Neuronal stem cell (in vitro differentiated cells): ENCODE measurements at regions not wholly inside any gene's neighbourhood (a gene's known extent, or its start where the extent isn't known, plus 50 kb on each side); places are given as distances from the start of the nearest gene placed in this dataset.

Source experiments
- DNase-seq: peaks from one replicate; pipeline ENCODE4 v3.0.0-alpha.2; 2013; ENCODE audit warnings: low spot score
- H2AFZ ChIP-seq: one replicate; pipeline ENCODE4 v1.6.1; 2013; ENCODE audit warnings: mild to moderate bottlenecking, low read length, inconsistent platforms
- H2AK5ac ChIP-seq: 2 replicates; pipeline ENCODE4 v1.6.1; 2013; ENCODE audit warnings: low read depth, mild to moderate bottlenecking, inconsistent platforms, low read length, moderate library complexity, mixed read lengths
- H2BK120ac ChIP-seq: 2 replicates; pipeline ENCODE4 v1.6.1; 2013; ENCODE audit warnings: low read depth, mild to moderate bottlenecking, inconsistent platforms, low read length, moderate library complexity, mixed read lengths
- H2BK12ac ChIP-seq: one replicate; pipeline ENCODE4 v1.6.1; 2013; ENCODE audit warnings: low read length, inconsistent platforms
- H2BK15ac ChIP-seq: 2 replicates; pipeline ENCODE4 v1.6.1; 2013; ENCODE audit warnings: mild to moderate bottlenecking, low read length, inconsistent platforms, mixed read lengths
- H2BK5ac ChIP-seq: one replicate; pipeline ENCODE4 v1.6.1; 2013; ENCODE audit warnings: inconsistent platforms, mild to moderate bottlenecking, low read length, moderate library complexity
- H3K14ac ChIP-seq: one replicate; pipeline ENCODE4 v1.6.1; 2013; ENCODE audit warnings: low read length, inconsistent platforms
- H3K18ac ChIP-seq: 2 replicates; pipeline ENCODE4 v1.6.1; 2013; ENCODE audit warnings: low read length, inconsistent platforms
- H3K23ac ChIP-seq: 2 replicates; pipeline ENCODE4 v1.6.1; 2013; ENCODE audit warnings: low read depth, mild to moderate bottlenecking, mixed read lengths, low read length, inconsistent platforms; ENCODE audit not compliant: poor library complexity
- H3K27ac ChIP-seq: replicated peaks from 3 replicates; pipeline ENCODE4 v1.5.1; 2013; ENCODE audit warnings: low read length, inconsistent platforms
- H3K27me3 ChIP-seq, 3 experiments: 2 replicates each; pipeline ENCODE4 v1.6.1; 2013; ENCODE audit warnings: low read length in 3 of 3, mild to moderate bottlenecking in 2 of 3, inconsistent platforms in 1 of 3, low read depth in 1 of 3, mixed read lengths in 1 of 3, moderate library complexity in 1 of 3; ENCODE audit not compliant: control insufficient read depth in 3 of 3, insufficient read depth in 3 of 3
- H3K36me3 ChIP-seq, 2 donors: replicated peaks in 1 of 2; 2 replicates each; pipeline ENCODE4 v1.6.1; 2013; ENCODE audit warnings: low read length in 2 of 2; ENCODE audit not compliant: control insufficient read depth in 2 of 2, insufficient read depth in 2 of 2
- H3K4ac ChIP-seq: 2 replicates; pipeline ENCODE4 v1.6.1; 2013; ENCODE audit warnings: inconsistent platforms, mild to moderate bottlenecking, low read length, moderate library complexity
- H3K4me1 ChIP-seq, 2 donors: 1 replicate in 1 of 2; 2 replicates in 1 of 2; pipeline ENCODE4 v1.6.1; 2013; ENCODE audit warnings: low read length in 2 of 2, low read depth in 1 of 2; ENCODE audit not compliant: control insufficient read depth in 2 of 2, insufficient read depth in 1 of 2
- H3K4me2 ChIP-seq: one replicate; pipeline ENCODE4 v1.6.1; 2013; ENCODE audit warnings: mild to moderate bottlenecking, low read length, inconsistent platforms; ENCODE audit not compliant: insufficient read depth, poor library complexity, severe bottlenecking
- H3K4me3 ChIP-seq, 2 donors: 2 replicates each; pipeline ENCODE4 v1.5.1; 2013; ENCODE audit warnings: low read length in 2 of 2, mild to moderate bottlenecking in 2 of 2, inconsistent platforms in 1 of 2, moderate library complexity in 1 of 2
- H3K79me1 ChIP-seq: one replicate; pipeline ENCODE4 v1.6.1; 2013; ENCODE audit warnings: low read depth, mild to moderate bottlenecking, inconsistent platforms, low read length, moderate library complexity
- H3K9ac ChIP-seq: one replicate; pipeline ENCODE4 v1.6.1; 2013; ENCODE audit warnings: mild to moderate bottlenecking, low read depth, low read length, inconsistent platforms; ENCODE audit not compliant: poor library complexity
- H3K9me3 ChIP-seq, 2 donors: replicated peaks in 1 of 2; 2 replicates each; pipeline versions ENCODE3 to v1.6.1; 2013; ENCODE audit warnings: low read length in 2 of 2, mild to moderate bottlenecking in 2 of 2, inconsistent platforms in 1 of 2, low read depth in 1 of 2, mixed read lengths in 1 of 2, moderate library complexity in 1 of 2; ENCODE audit not compliant: control insufficient read depth in 2 of 2, insufficient read depth in 1 of 2
- H4K8ac ChIP-seq: one replicate; pipeline ENCODE4 v1.6.1; 2013; ENCODE audit warnings: low read depth, mild to moderate bottlenecking, inconsistent platforms, low read length, moderate library complexity
- H4K91ac ChIP-seq: one replicate; pipeline ENCODE4 v1.6.1; 2013; ENCODE audit warnings: low read length, low read depth, mild to moderate bottlenecking, inconsistent platforms; ENCODE audit not compliant: poor library complexity
- WGBS, 2 donors: extraction: QIAGEN DNeasy Blood & Tissue Kit; methylation state at CpG; one replicate each; pipeline ENCODE4 v1.1.7; 2013; ENCODE audit warnings: missing lambda C conversion rate in 2 of 2, mixed read lengths in 1 of 2; ENCODE audit not compliant: insufficient read length in 2 of 2, insufficient replicate concordance in 1 of 2; ENCODE audit errors: extremely low coverage in 2 of 2; 5-methylcytosine and 5-hydroxymethylcytosine counted together

DNA sequence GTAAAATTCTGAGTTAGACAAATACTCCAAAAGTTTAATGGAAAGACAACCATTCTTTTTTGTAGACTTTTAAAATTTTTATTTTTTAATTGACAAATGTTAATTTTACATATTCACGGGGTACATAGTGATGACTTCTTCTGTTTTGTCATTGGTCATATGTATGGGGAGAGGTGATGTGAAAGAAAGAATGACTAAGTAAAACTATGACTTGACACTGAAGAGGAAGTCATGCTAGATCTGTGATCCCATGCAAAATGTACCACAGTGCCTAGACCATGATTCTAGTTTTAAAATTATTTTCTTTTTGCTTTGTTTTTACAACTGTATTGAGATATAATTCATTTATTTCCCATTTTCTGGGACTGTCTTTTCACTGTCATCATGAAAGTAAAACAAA, 281.6 kb downstream of the MBNL1 start:
- no peaks in the 10 kb centered on the region for H3K9me3 ChIP-seq
- no peak overlapping the region for H3K9ac ChIP-seq
- H3K4ac ChIP-seq, result no peak overlapping the region
- no peak for DNase-seq
- H2BK15ac ChIP-seq, result no peak overlapping the region
- H3K14ac ChIP-seq, result no peak overlapping the region
- no peak overlapping the region for H3K27ac ChIP-seq
- no peak overlapping the region for H2BK5ac ChIP-seq
- no peak overlapping the region for H3K4me3 ChIP-seq
- WGBS, 2 donors, result no CpG with 5 or more reads among the region's 1 CpG
- no peak overlapping the region for H2AFZ ChIP-seq
- no peaks in the 10 kb centered on the region for H3K27me3 ChIP-seq
- H4K91ac ChIP-seq, result no peak overlapping the region
- no peak overlapping the region for H4K8ac ChIP-seq
- H3K18ac ChIP-seq, result no peak overlapping the region
- H3K79me1 ChIP-seq, result no peaks in the 10 kb centered on the region
- H3K36me3 ChIP-seq, result no peaks in the 10 kb centered on the region
- H2AK5ac ChIP-seq, result no peak overlapping the region
- no peak overlapping the region for H3K23ac ChIP-seq
- no peak overlapping the region for H2BK120ac ChIP-seq
- no peaks in the 10 kb centered on the region for H3K4me1 ChIP-seq
- H2BK12ac ChIP-seq, result no peak overlapping the region
- no peak overlapping the region for H3K4me2 ChIP-seq

DNA sequence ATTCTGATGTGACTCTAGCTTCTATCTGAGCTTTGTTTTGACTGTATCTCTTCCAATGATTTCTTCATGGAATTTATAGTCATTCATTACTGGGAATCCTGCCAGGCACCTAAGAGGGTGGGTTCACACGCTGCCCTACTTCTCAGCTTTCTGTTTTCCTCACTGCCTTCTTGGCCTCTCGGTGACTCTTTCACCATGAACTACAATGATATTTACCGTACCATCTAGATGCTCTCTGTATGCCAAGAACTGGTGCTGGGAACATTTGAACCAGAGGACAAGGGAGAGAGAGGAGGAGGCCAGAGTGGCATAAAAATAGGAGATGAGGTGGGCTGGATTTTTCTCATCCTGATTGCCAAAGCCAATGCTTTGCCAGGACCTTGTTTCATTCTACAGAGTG, 280.0 kb upstream of the P2RY1 start:
- H3K9me3 ChIP-seq, result no peaks in the 10 kb centered on the region
- DNase-seq, result no peak
- H4K8ac ChIP-seq, result no peak overlapping the region
- H3K27ac ChIP-seq, result no peak overlapping the region
- no CpG with 5 or more reads among the region's 3 CpGs for WGBS, 2 donors
- H2AFZ ChIP-seq, result no peak overlapping the region
- H3K36me3 ChIP-seq, result no peaks in the 10 kb centered on the region
- H3K9ac ChIP-seq, result no peak overlapping the region
- H2AK5ac ChIP-seq, result no peak overlapping the region
- no peak overlapping the region for H3K23ac ChIP-seq
- no peak overlapping the region for H3K4me2 ChIP-seq
- H3K4me1 ChIP-seq, result no peaks in the 10 kb centered on the region
- no peak overlapping the region for H3K4me3 ChIP-seq
- no peak overlapping the region for H2BK5ac ChIP-seq
- no peak overlapping the region for H3K4ac ChIP-seq
- H2BK12ac ChIP-seq, result no peak overlapping the region
- H3K27me3 ChIP-seq, result no peaks in the 10 kb centered on the region
- no peak overlapping the region for H2BK120ac ChIP-seq
- no peak overlapping the region for H2BK15ac ChIP-seq
- no peak overlapping the region for H3K18ac ChIP-seq
- no peak overlapping the region for H3K14ac ChIP-seq
- H3K79me1 ChIP-seq, result no peaks in the 10 kb centered on the region
- H4K91ac ChIP-seq, result no peak overlapping the region

DNA sequence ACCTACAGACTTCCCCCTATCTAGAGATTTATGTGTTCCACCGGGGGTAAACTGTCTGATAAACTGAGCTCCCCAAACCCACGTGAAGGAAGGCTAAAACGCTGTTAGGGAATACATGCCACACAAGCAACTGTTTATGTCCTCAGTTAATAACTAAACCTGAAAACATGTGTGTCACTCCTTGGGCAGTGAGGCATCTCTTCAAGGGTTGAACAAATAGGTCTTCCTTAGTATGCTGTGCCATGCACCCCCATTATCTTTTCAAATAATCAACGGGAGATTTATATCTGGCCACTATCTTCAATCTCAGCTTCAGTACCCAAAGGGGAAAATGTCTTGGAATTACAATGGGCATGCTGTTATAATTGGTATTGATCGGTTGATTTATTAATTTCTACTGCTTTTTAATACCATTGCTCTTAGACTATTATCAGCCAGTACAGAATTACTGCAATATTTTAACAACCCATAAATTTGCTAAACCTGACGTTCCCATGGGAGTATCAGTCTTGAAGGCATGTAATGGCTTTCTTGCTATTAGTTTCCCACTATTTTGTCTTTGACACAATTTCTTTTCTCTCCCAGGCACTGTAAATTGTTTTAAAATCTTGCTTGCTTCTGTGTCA, 279.2 kb upstream of the P2RY1 start:
- Histone ChIP-seq H3K4me2 (no peak overlapping the region), H2BK5ac (no peak overlapping the region), H3K18ac (no peak overlapping the region), H2AK5ac (no peak overlapping the region), H3K27me3 (no peaks in the 10 kb centered on the region), H3K23ac (no peak overlapping the region), H3K79me1 (no peaks in the 10 kb centered on the region), H2BK12ac (no peak overlapping the region), H3K4me3 (no peak overlapping the region), H3K36me3 (no peaks in the 10 kb centered on the region), H3K14ac (no peak overlapping the region), H2BK120ac (no peak overlapping the region), H3K4ac (no peak overlapping the region), H3K9ac (no peak overlapping the region), H2BK15ac (no peak overlapping the region), H2AFZ (no peak overlapping the region), H3K4me1 (no peaks in the 10 kb centered on the region), H3K9me3 (no peaks in the 10 kb centered on the region), H3K27ac (no peak overlapping the region), H4K91ac (no peak overlapping the region), H4K8ac (no peak overlapping the region)
- DNase-seq, result no peak
- WGBS, 2 donors, result no CpG with 5 or more reads among the region's 6 CpGs

DNA sequence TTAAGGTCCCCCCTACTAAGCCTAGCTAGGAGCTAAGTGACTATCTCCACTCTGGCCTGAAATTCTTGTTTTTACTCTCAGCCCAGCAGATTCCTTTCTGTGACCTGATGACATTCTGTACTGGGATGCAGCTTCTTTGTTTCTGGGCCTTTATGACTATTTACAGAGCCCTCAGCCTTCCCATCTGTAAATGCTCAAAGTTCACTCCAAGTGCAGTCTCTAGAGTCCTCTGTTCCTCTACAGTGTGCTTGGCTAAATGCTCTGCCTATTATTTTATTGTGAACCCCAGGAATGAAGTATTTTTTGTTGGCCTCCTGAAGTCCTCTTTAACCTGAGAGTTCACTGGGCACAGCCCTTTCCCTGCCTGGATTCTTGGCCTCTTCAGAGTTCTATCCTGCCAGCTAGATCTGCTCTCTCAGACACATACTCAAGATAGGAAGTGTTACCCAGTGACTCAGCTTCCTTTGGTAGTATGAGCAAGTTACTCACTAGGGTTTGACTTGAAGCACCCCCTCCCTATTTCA, 278.1 kb upstream of the P2RY1 start:
- Histone ChIP-seq H2AK5ac (no peak overlapping the region), H2BK5ac (no peak overlapping the region), H3K36me3 (no peaks in the 10 kb centered on the region), H4K91ac (no peak overlapping the region), H4K8ac (no peak overlapping the region), H3K27me3 (no peaks in the 10 kb centered on the region), H3K4me2 (no peak overlapping the region), H3K18ac (no peak overlapping the region), H3K4ac (no peak overlapping the region), H2BK15ac (no peak overlapping the region), H2BK120ac (no peak overlapping the region), H3K14ac (no peak overlapping the region), H3K9ac (no peak overlapping the region), H3K9me3 (no peaks in the 10 kb centered on the region), H3K27ac (no peak overlapping the region), H3K79me1 (no peaks in the 10 kb centered on the region), H3K23ac (no peak overlapping the region), H3K4me1 (no peaks in the 10 kb centered on the region), H3K4me3 (no peak overlapping the region), H2AFZ (peak overlapping the region; percentile 54), H2BK12ac (no peak overlapping the region)
- DNase-seq, result no peak
